HepG2 (cell line): ENCODE measurements at regions not wholly inside any gene's neighbourhood (a gene's known extent, or its start where the extent isn't known, plus 50 kb on each side); places are given as distances from the start of the nearest gene placed in this dataset.
"Not testable (repeated sequence)": the region's sequence is repeated elsewhere in the genome, so short reads cannot be mapped to it uniquely, and the experiment has no call there.

ENCODE experiments used
- ATAC-seq: fragments of 200-7000 bp; cut with Tn5 transposase; 3 replicates; pipeline ENCODE4 v1.9.1; 2020; ENCODE audit warnings: mild to moderate bottlenecking, moderate library complexity
- BruUV-seq: library from RNA; stranded (reverse); fragments of 400-500 nt; replicated peaks from 2 replicates; lab custom pipeline; 2021; lab: Mats Ljungman, UMichigan
- CTCF ChIA-PET: fragments of 300-600 bp; formaldehyde crosslinking; extraction: SDS; loops from one replicate; lab custom pipeline; 2021; ENCODE audit warnings: low total read pairs, inconsistent platforms, low intra/inter-chr PET ratio; lab: Yijun Ruan, JAX
- POLR2A ChIA-PET: fragments of 350-600 bp; sonication (Branson Sonifier 250); formaldehyde crosslinking; loops from one replicate; lab custom pipeline; 2020; ENCODE audit warnings: antibody characterized with exemption, inconsistent platforms; lab: Yijun Ruan, JAX
- DNase-seq: peaks from one replicate; pipeline ENCODE4 v3.0.0-alpha.2; 2015; ENCODE audit warnings: low spot score
- FAIRE-seq: peaks from 3 replicates; lab custom pipeline; 2011; peaks lifted over from hg19 to GRCh38; lab: Jason Lieb, UNC
- H2AFZ ChIP-seq: one replicate; pipeline ENCODE4 v1.6.1; 2011; ENCODE audit warnings: low read length, inconsistent platforms
- H3K27ac ChIP-seq: fragments of 300-600 bp; 3 replicates; pipeline ENCODE4 v1.8.0; 2011; ENCODE audit warnings: mixed run types, mild to moderate bottlenecking, mixed read lengths, low read length, inconsistent platforms; ENCODE audit not compliant: insufficient read depth; ENCODE audit errors: extremely low read length
- H3K27me3 ChIP-seq, 2 experiments: fragments of 200-600 bp in 1 of 2; 2 replicates in 1 of 2; 3 replicates in 1 of 2; pipeline versions ENCODE4 v1.6.0 to v1.8.0; 2011; ENCODE audit warnings: low read length in 2 of 2, mild to moderate bottlenecking in 2 of 2, moderate library complexity in 2 of 2, inconsistent platforms in 1 of 2; ENCODE audit not compliant: insufficient read depth in 2 of 2, control insufficient read depth in 1 of 2
- H3K36me3 ChIP-seq, 2 experiments: fragments of 200-600 bp in 1 of 2; replicated peaks in 1 of 2; 2 replicates in 1 of 2; 3 replicates in 1 of 2; pipeline versions ENCODE4 v1.5.1 to v1.8.0; 2011; ENCODE audit warnings: low read length in 2 of 2, inconsistent platforms in 1 of 2; ENCODE audit not compliant: insufficient read depth in 2 of 2, control insufficient read depth in 1 of 2
- H3K4me1 ChIP-seq: 2 replicates; pipeline ENCODE4 v1.5.1; 2012; ENCODE audit warnings: low read length, inconsistent platforms; ENCODE audit not compliant: insufficient read depth
- H3K4me2 ChIP-seq: 2 replicates; pipeline ENCODE4 v1.6.0; 2011; ENCODE audit warnings: low read depth, low read length, inconsistent platforms
- H3K4me3 ChIP-seq, 3 experiments: fragments of 200-600 bp in 1 of 3; sonication (generic), shearing (Covaris generic) in 1 of 3; replicated peaks in 1 of 3; 2 replicates each; pipeline ENCODE4 v1.5.1; 2011 to 2016; ENCODE audit warnings: low read length in 3 of 3, inconsistent platforms in 2 of 3, low read depth in 2 of 3, mild to moderate bottlenecking in 2 of 3, control low read depth in 1 of 3, mixed read lengths in 1 of 3; ENCODE audit not compliant: insufficient read depth in 1 of 3
- H3K79me2 ChIP-seq: one replicate; pipeline ENCODE4 v1.6.1; 2011; ENCODE audit warnings: low read length, inconsistent platforms; ENCODE audit not compliant: insufficient read depth
- H3K9ac ChIP-seq: 2 replicates; pipeline ENCODE4 v1.6.0; 2011; ENCODE audit warnings: mild to moderate bottlenecking, low read depth, low read length, inconsistent platforms; ENCODE audit not compliant: insufficient read depth
- H3K9me3 ChIP-seq: 2 replicates; pipeline ENCODE4 v1.5.1; 2012; ENCODE audit warnings: mild to moderate bottlenecking, low read length
- H4K20me1 ChIP-seq: 2 replicates; pipeline ENCODE4 v1.6.0; 2011; ENCODE audit warnings: inconsistent platforms, mild to moderate bottlenecking, low read length, moderate library complexity; ENCODE audit not compliant: insufficient read depth
- WGBS: methylation state at CpG from one replicate; pipeline ENCODE4 v1.1.6; 2017; ENCODE audit warnings: low lambda C conversion rate; 5-methylcytosine and 5-hydroxymethylcytosine counted together
- in situ Hi-C: cut with HindIII; loops from 2 replicates; pipeline ENCODE4 v1.10.0; 2017; ENCODE audit warnings: low pct_unique_long_range_greater_than_20kb; ENCODE audit not compliant: extremely low pct_ligation_motif_present
- intact Hi-C: fragments of 100-400 bp; cut with micrococcal nuclease; formaldehyde crosslinking; loops from one replicate; pipeline ENCODE4 v1.10.0; 2022; ENCODE audit not compliant: unreplicated experiment

GRCh38 chr21:5104562-5104928, 5416.8 kb upstream of the TPTE start:
- WGBS = no CpG with 5 or more reads among the region's 11 CpGs
- in situ Hi-C loops = not testable (repeated sequence)

GRCh38 chr21:5105939-5106708, 5415.3 kb upstream of the TPTE start:
- H3K79me2 ChIP-seq, POLR2A ChIA-PET, ATAC-seq, H3K27ac ChIP-seq, CTCF ChIA-PET, H3K4me1 ChIP-seq, intact Hi-C loops, H3K4me3 ChIP-seq, H3K4me2 ChIP-seq, DNase-seq, H3K9ac ChIP-seq, H3K36me3 ChIP-seq, H3K9me3 ChIP-seq, in situ Hi-C loops, H3K27me3 ChIP-seq, BruUV-seq, H4K20me1 ChIP-seq, H2AFZ ChIP-seq, FAIRE-seq: not testable (repeated sequence)
- no CpG with 5 or more reads among the region's 35 CpGs for WGBS

More at GRCh38 chr21:5104562-5104928, 5416.8 kb upstream of the TPTE start:
- POLR2A ChIA-PET, DNase-seq, H3K27ac ChIP-seq, intact Hi-C loops, H3K9me3 ChIP-seq, CTCF ChIA-PET, H3K36me3 ChIP-seq, H4K20me1 ChIP-seq, H2AFZ ChIP-seq, H3K27me3 ChIP-seq, H3K4me2 ChIP-seq, H3K4me1 ChIP-seq, ATAC-seq, FAIRE-seq, BruUV-seq, H3K79me2 ChIP-seq, H3K4me3 ChIP-seq, H3K9ac ChIP-seq: not testable (repeated sequence)

- BruUV-seq, H3K4me1 ChIP-seq, DNase-seq, H3K36me3 ChIP-seq, FAIRE-seq, H4K20me1 ChIP-seq, in situ Hi-C loops, H3K27me3 ChIP-seq, ATAC-seq, H3K27ac ChIP-seq, H3K79me2 ChIP-seq, POLR2A ChIA-PET, H3K4me3 ChIP-seq, H2AFZ ChIP-seq, H3K4me2 ChIP-seq, intact Hi-C loops, CTCF ChIA-PET, H3K9ac ChIP-seq, H3K9me3 ChIP-seq: not testable (repeated sequence)
- WGBS = 100% methylated on average over 1 of the region's 23 CpGs
These were observed 5414.5 kb upstream of the TPTE start for GRCh38 chr21:5106767-5107464.

- H3K27ac ChIP-seq, H4K20me1 ChIP-seq, H2AFZ ChIP-seq, H3K4me3 ChIP-seq, H3K9ac ChIP-seq, H3K36me3 ChIP-seq, in situ Hi-C loops, CTCF ChIA-PET, BruUV-seq, H3K4me1 ChIP-seq, H3K79me2 ChIP-seq, H3K9me3 ChIP-seq, ATAC-seq, POLR2A ChIA-PET, H3K4me2 ChIP-seq, intact Hi-C loops, DNase-seq, H3K27me3 ChIP-seq, FAIRE-seq: not testable (repeated sequence)
- WGBS = no CpG with 5 or more reads among the region's 20 CpGs
These were observed 5413.7 kb upstream of the TPTE start for GRCh38 chr21:5107637-5108036.
